ENCODE measurements at regions not wholly inside any gene's neighbourhood (a gene's known extent, or its start where the extent isn't known, plus 50 kb on each side); places are given as distances from the start of the nearest gene placed in this dataset. TPM values are rescaled to one million over a fixed set of nuclear protein-coding genes. Genes with fewer than 3 reads are reported as not detected.

Small RNA genes in the stretch of these regions (small RNA-seq; reads per million reads assigned to genes)
- gene AL133399.1 (ENCODE audit: insufficient read depth) = not detected
